ENCODE measurements at regions not wholly inside any gene's neighbourhood (a gene's known extent, or its start where the extent isn't known, plus 50 kb on each side); places are given as distances from the start of the nearest gene placed in this dataset.

DNA sequence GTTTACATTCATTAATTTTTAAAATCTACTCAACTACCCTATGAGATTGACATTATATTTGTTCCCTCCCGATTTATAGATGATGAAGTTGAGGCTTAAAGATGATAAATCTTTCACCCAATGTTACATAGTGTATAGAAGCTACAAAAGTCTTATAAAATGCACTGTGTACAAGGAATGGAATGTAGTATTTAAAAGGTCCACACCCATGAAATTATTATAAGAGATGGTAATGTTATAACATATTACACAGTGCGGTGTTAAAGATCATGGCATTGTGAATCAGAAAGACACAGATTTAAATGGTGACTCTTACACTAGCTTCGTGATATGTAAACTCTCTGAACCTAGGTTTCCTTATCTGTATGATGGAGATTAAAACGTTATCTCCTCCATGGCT lies 141.6 kb upstream of the CHD1 start (continued):
- TF ChIP-seq ATF6 (CRISPR knock-in tag; IDR thresholded peaks at IDR 0.05): no peak

DNA sequence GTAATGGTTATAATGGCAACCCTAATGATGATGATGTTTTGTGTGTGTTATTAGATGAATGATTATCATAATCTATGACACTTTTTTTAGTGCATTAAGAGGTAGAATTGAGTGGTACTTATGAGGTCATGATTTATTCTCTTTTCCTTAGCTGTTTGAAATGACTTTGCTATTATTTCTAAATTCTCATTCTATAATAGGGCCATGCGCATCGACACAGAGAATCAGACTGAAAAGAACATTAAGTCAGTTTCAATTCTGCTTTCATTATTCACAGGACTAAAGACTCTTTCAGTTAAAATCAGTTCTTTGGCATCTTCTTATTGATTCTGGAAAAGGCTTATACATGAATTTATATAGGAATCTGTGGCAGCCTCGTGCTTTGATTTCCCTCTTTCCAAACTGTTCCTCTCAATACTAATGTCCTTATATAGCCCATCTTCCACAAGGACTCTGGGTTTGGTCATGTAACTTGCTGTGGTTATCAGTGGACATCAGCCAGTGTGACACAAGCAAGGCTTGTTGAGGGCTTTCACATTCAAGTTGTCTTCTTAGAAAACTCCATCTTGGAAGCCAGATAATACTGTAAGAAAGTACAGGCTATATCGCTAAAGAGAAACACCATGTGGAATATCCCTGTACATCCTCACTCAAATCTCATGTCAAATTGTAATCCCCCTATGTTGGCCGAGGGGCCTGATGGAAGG lies 140.3 kb upstream of the CHD1 start:
- Mint-ChIP-seq H3K9me3 (peaks cover 8% of the 10 kb centered on the region), H3K27me3 (ENCODE audit: low read depth) (no peaks in the 10 kb centered on the region), H3K4me1 (no peaks in the 10 kb centered on the region), H3K4me3 (no peak overlapping the region), H3K27ac (no peak overlapping the region), H3K36me3 (no peaks in the 10 kb centered on the region)
- DNase-seq (ENCODE audit: low spot score) (no peak), ATAC-seq (no peak)
- POLR2A ChIA-PET: no interaction called here
- CTCF ChIA-PET: no interaction called here
- TF ChIP-seq ATF6 (CRISPR knock-in tag; IDR thresholded peaks at IDR 0.05): no peak
- TF ChIP-seq ZNF425 (CRISPR knock-in tag; conservative IDR thresholded peaks at IDR 0.05): no peak
- TF ChIP-seq PRDM15 (CRISPR knock-in tag; IDR thresholded peaks at IDR 0.05): no peak
- TF ChIP-seq CREM (CRISPR knock-in tag; IDR thresholded peaks at IDR 0.05): no peak
- TF ChIP-seq, protein P1, sequence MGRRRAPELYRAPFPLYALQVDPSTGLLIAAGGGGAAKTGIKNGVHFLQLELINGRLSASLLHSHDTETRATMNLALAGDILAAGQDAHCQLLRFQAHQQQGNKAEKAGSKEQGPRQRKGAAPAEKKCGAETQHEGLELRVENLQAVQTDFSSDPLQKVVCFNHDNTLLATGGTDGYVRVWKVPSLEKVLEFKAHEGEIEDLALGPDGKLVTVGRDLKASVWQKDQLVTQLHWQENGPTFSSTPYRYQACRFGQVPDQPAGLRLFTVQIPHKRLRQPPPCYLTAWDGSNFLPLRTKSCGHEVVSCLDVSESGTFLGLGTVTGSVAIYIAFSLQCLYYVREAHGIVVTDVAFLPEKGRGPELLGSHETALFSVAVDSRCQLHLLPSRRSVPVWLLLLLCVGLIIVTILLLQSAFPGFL (CRISPR knock-in tag; IDR thresholded peaks at IDR 0.05; ENCODE audit: borderline replicate concordance): no peak
- TF ChIP-seq ATF1 (CRISPR knock-in tag; IDR thresholded peaks at IDR 0.05): no peak
- TF ChIP-seq GTF2I (CRISPR knock-in tag; conservative IDR thresholded peaks at IDR 0.05): no peak
- no peak for TF ChIP-seq NFE2L1 (CRISPR knock-in tag; IDR thresholded peaks at IDR 0.05)
- TF ChIP-seq SOX15 (CRISPR knock-in tag; IDR thresholded peaks at IDR 0.05): no peak
- TF ChIP-seq JAZF1 (CRISPR knock-in tag; IDR thresholded peaks at IDR 0.05): no peak
- TF ChIP-seq ZNF532 (CRISPR knock-in tag; IDR thresholded peaks at IDR 0.05; ENCODE audit: borderline replicate concordance): no peak

All from WTC11 (cell line).